ENCODE measurements at regions not wholly inside any gene's neighbourhood (a gene's known extent, or its start where the extent isn't known, plus 50 kb on each side); places are given as distances from the start of the nearest gene placed in this dataset.

DNA sequence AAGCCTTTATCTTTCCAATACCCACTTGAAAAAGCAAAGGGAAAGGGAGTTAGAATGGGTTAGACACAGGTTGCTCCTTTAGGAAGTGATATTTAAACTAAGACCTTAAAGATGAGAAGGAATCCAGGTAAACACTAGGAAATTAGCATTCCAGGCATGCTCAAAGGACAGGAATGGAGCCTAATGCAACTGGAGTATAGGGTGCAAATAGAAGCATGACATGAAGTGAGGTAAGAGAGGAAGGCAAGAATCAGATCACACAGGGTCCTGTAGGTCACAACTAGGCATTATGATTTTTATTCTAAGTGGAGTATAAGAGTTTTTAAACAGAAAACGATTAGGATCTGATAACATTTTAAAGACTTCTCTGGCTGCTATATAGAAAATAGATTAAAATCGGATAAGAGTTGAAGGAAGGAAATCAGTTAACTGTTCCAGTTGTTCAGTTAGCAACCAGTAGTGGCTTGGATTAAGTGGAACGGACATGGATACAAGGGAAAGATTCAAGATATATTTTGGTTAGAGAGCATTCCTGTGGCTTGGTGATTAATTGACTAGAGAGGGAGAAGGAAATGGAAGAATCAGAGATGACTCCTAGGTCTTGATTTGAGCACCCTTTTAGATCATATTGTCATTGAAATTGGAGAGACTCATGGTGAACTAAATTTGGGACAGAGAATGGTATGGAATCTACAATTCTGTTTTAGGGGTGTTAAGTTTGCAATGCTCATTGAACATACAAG is 95.9 kb downstream of the FBXO4 start:
- TF ChIP-seq, protein P1, sequence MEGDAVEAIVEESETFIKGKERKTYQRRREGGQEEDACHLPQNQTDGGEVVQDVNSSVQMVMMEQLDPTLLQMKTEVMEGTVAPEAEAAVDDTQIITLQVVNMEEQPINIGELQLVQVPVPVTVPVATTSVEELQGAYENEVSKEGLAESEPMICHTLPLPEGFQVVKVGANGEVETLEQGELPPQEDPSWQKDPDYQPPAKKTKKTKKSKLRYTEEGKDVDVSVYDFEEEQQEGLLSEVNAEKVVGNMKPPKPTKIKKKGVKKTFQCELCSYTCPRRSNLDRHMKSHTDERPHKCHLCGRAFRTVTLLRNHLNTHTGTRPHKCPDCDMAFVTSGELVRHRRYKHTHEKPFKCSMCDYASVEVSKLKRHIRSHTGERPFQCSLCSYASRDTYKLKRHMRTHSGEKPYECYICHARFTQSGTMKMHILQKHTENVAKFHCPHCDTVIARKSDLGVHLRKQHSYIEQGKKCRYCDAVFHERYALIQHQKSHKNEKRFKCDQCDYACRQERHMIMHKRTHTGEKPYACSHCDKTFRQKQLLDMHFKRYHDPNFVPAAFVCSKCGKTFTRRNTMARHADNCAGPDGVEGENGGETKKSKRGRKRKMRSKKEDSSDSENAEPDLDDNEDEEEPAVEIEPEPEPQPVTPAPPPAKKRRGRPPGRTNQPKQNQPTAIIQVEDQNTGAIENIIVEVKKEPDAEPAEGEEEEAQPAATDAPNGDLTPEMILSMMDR (IDR thresholded peaks at IDR 0.05): no peak
- TF ChIP-seq EP300 (IDR thresholded peaks at IDR 0.05) (no peak), POLR2A (IDR thresholded peaks at IDR 0.05) (no peak)
